Spleen (tissue), 7 donors: ENCODE measurements at regions not wholly inside any gene's neighbourhood (a gene's known extent, or its start where the extent isn't known, plus 50 kb on each side); places are given as distances from the start of the nearest gene placed in this dataset.

ENCODE experiments used
- CTCF ChIP-seq, 11 experiments: fragments of 200-600 bp in 7 of 11; fragments of 450-650 bp in 4 of 11; sonication (generic) in 4 of 11; IDR thresholded peaks in 8 of 11; conservative IDR thresholded peaks in 3 of 11; 1 replicate in 7 of 11; 2 replicates in 4 of 11; pipeline versions ENCODE4 v1.4.0 to v1.8.0; 2016 to 2021; ENCODE audit warnings: antibody characterized with exemption in 11 of 11, inconsistent platforms in 4 of 11, mild to moderate bottlenecking in 1 of 11
- POLR2A ChIP-seq, 3 donors: fragments of 450-650 bp; IDR thresholded peaks; one replicate each; pipeline ENCODE4 v1.5.1; 2017; ENCODE audit warnings: antibody characterized with exemption in 3 of 3, mild to moderate bottlenecking in 1 of 3
- POLR2AphosphoS5 ChIP-seq, 3 donors: sonication (generic); formaldehyde crosslinking; IDR thresholded peaks; one replicate each; pipeline ENCODE4 v1.5.1; 2017; ENCODE audit warnings: antibody characterized with exemption in 3 of 3
- donor health status: DM: no; HTN: no; CAD: no; lungs with moderate emphysema.
- donor health status: DM: no; HTN: no; CAD: no.
- donor health status: DM: no; HTN: no; CAD: no.

DNA sequence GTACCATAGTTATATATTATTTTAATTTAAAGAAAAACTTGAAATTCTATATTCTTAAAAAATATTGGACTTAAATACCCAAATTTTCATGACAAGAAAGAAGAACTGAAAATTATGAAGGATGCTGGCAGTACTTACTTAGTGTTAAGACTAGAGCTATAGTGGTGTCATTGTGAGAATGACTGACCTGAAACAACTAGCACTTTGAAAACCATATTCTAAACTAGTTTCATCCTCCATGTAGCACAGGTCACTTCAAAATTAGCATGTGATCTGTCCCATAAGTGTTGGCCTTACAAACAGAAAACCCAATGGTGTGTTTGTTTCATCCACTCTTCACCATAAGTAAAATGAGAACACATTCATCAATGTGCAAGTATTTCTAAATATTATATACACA, 208.6 kb downstream of the ZIC4 start:
- TF ChIP-seq CTCF (IDR thresholded peaks at IDR 0.05 in 8 of 11, conservative IDR thresholded peaks at IDR 0.05 in 3 of 11) (no peak), POLR2AphosphoS5 (IDR thresholded peaks at IDR 0.05) (no peak), POLR2A (IDR thresholded peaks at IDR 0.05) (no peak)
